ENCODE measurements at regions not wholly inside any gene's neighbourhood (a gene's known extent, or its start where the extent isn't known, plus 50 kb on each side); places are given as distances from the start of the nearest gene placed in this dataset.

- Histone ChIP-seq H3K4me1 (no peaks in the 10 kb centered on the region), H3K9me3 (no peaks in the 10 kb centered on the region), H3K27ac (no peak overlapping the region), H3K4me3 (no peak overlapping the region), H3K27me3 (no peaks in the 10 kb centered on the region), H3K36me3 (no peaks in the 10 kb centered on the region)
- DNase-seq = no peak
- TF ChIP-seq CTCF (IDR thresholded peaks at IDR 0.05) = no peak
- intact Hi-C loops (cut with DNase I; ENCODE audit: low total_unique reads) = no loop called here
These were observed 286.5 kb upstream of the NT5E start for GRCh38 chr6:85163156-85164080.

- no peak for DNase-seq
- H3K4me3 ChIP-seq = no peak overlapping the region
- H3K36me3 ChIP-seq = no peaks in the 10 kb centered on the region
- TF ChIP-seq CTCF (IDR thresholded peaks at IDR 0.05) = no peak
- intact Hi-C loops (cut with DNase I; ENCODE audit: low total_unique reads) = no loop called here
- H3K27ac ChIP-seq = no peak overlapping the region
- no peaks in the 10 kb centered on the region for H3K4me1 ChIP-seq
- no peaks in the 10 kb centered on the region for H3K27me3 ChIP-seq
- H3K9me3 ChIP-seq = no peaks in the 10 kb centered on the region
These were observed 292.6 kb upstream of the NT5E start for GRCh38 chr6:85157311-85157710.

- intact Hi-C loops (cut with DNase I; ENCODE audit: low total_unique reads) = no loop called here
- H3K36me3 ChIP-seq = no peaks in the 10 kb centered on the region
- no peak for DNase-seq
- no peak overlapping the region for H3K4me3 ChIP-seq
- H3K9me3 ChIP-seq = no peaks in the 10 kb centered on the region
- no peak overlapping the region for H3K27ac ChIP-seq
- H3K27me3 ChIP-seq = no peaks in the 10 kb centered on the region
- peaks cover 0 to 16% (median 8%) of the 10 kb centered on the region in 4 donors for H3K4me1 ChIP-seq
- no peak for TF ChIP-seq CTCF (IDR thresholded peaks at IDR 0.05)
These were observed 306.2 kb upstream of the NT5E start for GRCh38 chr6:85143676-85144075.

- Histone ChIP-seq H3K4me1 (peaks cover 0 to 26% (median 11%) of the 10 kb centered on the region in 4 donors), H3K36me3 (no peaks in the 10 kb centered on the region), H3K27me3 (no peaks in the 10 kb centered on the region), H3K4me3 (no peak overlapping the region), H3K27ac (no peak overlapping the region), H3K9me3 (no peaks in the 10 kb centered on the region)
- TF ChIP-seq CTCF (IDR thresholded peaks at IDR 0.05) = no peak
- DNase-seq = no peak
- intact Hi-C loops (cut with DNase I; ENCODE audit: low total_unique reads) = no loop called here
These were observed 312.0 kb upstream of the NT5E start for GRCh38 chr6:85137865-85138264.

- Histone ChIP-seq H3K36me3 (no peaks in the 10 kb centered on the region), H3K4me1 (peaks cover 0 to 25% (median 11%) of the 10 kb centered on the region in 4 donors), H3K27me3 (no peaks in the 10 kb centered on the region), H3K4me3 (no peak overlapping the region), H3K9me3 (no peaks in the 10 kb centered on the region), H3K27ac (peak overlapping the region; percentile 2 to 15)
- TF ChIP-seq CTCF (IDR thresholded peaks at IDR 0.05) = no peak
- intact Hi-C loops (cut with DNase I; ENCODE audit: low total_unique reads) = no loop called here
- DNase-seq = no peak
These were observed 313.6 kb upstream of the NT5E start for GRCh38 chr6:85136310-85136709.

All from tibial artery (tissue), 4 donors.